WTC11 (cell line): ENCODE measurements at regions not wholly inside any gene's neighbourhood (a gene's known extent, or its start where the extent isn't known, plus 50 kb on each side); places are given as distances from the start of the nearest gene placed in this dataset.

ENCODE experiments used
- ATAC-seq: fragments of 200-7000 bp; cut with Tn5 transposase; 2 replicates; pipeline ENCODE4 v1.10.0; 2021; ENCODE audit warnings: mild to moderate bottlenecking, moderate library complexity
- CTCF ChIA-PET: fragments of 300-600 bp; sonication (Branson Sonifier 250); formaldehyde crosslinking; loops from one replicate; lab custom pipeline; 2021; ENCODE audit warnings: antibody characterized with exemption; lab: Charles Lee
- POLR2A ChIA-PET: fragments of 350-600 bp; sonication (Branson Sonifier 250); formaldehyde crosslinking; loops from one replicate; lab custom pipeline; 2021; ENCODE audit warnings: antibody characterized with exemption; lab: Charles Lee
- DNase-seq: peaks from one replicate; pipeline ENCODE4 v3.0.0; 2021; ENCODE audit warnings: low spot score
- H3K27ac Mint-ChIP-seq: 2 replicates; pipeline ENCODE4 v1.8.0; 2021; ENCODE audit warnings: mixed read lengths
- H3K27me3 Mint-ChIP-seq: 2 replicates; pipeline ENCODE4 v1.8.0; 2021; ENCODE audit warnings: low read depth, mild to moderate bottlenecking, moderate library complexity, mixed read lengths
- H3K36me3 Mint-ChIP-seq: 2 replicates; pipeline ENCODE4 v1.8.0; 2021; ENCODE audit warnings: mixed read lengths
- H3K4me1 Mint-ChIP-seq: 2 replicates; pipeline ENCODE4 v1.8.0; 2022; ENCODE audit warnings: mixed read lengths
- H3K4me3 Mint-ChIP-seq: 2 replicates; pipeline ENCODE4 v1.8.0; 2021; ENCODE audit warnings: mild to moderate bottlenecking, moderate library complexity, mixed read lengths
- H3K9me3 Mint-ChIP-seq: 2 replicates; pipeline ENCODE4 v1.8.0; 2021; ENCODE audit warnings: mixed read lengths
- AFF4 ChIP-seq: sonication (generic); formaldehyde crosslinking; IDR thresholded peaks from 2 replicates; pipeline ENCODE4 v1.8.1; 2023; ENCODE audit warnings: mild to moderate bottlenecking, missing genetic modification reagents, borderline replicate concordance
- AR ChIP-seq: fragments of 250-450 bp; sonication (Bioruptor Pico); IDR thresholded peaks from 2 replicates; pipeline ENCODE4 v1.9.0; 2021; ENCODE audit warnings: mild to moderate bottlenecking
- ATF6 ChIP-seq: sonication (generic); formaldehyde crosslinking; IDR thresholded peaks from 2 replicates; pipeline ENCODE4 v1.8.1; 2023; ENCODE audit warnings: mild to moderate bottlenecking, missing genetic modification reagents
- CREB1 ChIP-seq: sonication (generic); formaldehyde crosslinking; IDR thresholded peaks from 2 replicates; pipeline ENCODE4 v1.8.0; 2023; ENCODE audit warnings: mild to moderate bottlenecking, missing genetic modification reagents
- CTCF ChIP-seq: fragments of 200-600 bp; IDR thresholded peaks from 2 replicates; pipeline ENCODE4 v1.8.0; 2022; ENCODE audit warnings: antibody characterized with exemption
- FOXK1 ChIP-seq: sonication (generic); formaldehyde crosslinking; IDR thresholded peaks from 2 replicates; pipeline ENCODE4 v1.8.0; 2022; ENCODE audit warnings: mild to moderate bottlenecking, moderate library complexity, missing genetic modification reagents
- GTF2I ChIP-seq: fragments of 250-450 bp; sonication (Bioruptor Pico); conservative IDR thresholded peaks from 2 replicates; pipeline ENCODE4 v1.4.0; 2021; ENCODE audit warnings: mild to moderate bottlenecking
- HMGXB4 ChIP-seq: sonication (generic); formaldehyde crosslinking; IDR thresholded peaks from 2 replicates; pipeline ENCODE4 v1.8.1; 2023; ENCODE audit warnings: mild to moderate bottlenecking, moderate library complexity, missing genetic modification reagents
- KAT7 ChIP-seq: sonication (generic); formaldehyde crosslinking; IDR thresholded peaks from 2 replicates; pipeline ENCODE4 v1.8.1; 2023; ENCODE audit warnings: missing genetic modification reagents, mild to moderate bottlenecking, borderline replicate concordance
- SMAD3 ChIP-seq: sonication (generic); formaldehyde crosslinking; IDR thresholded peaks from 2 replicates; pipeline ENCODE4 v1.8.0; 2022; ENCODE audit warnings: missing genetic modification reagents, mild to moderate bottlenecking, borderline replicate concordance
- SOX15 ChIP-seq: fragments of 250-450 bp; sonication (Bioruptor Pico); IDR thresholded peaks from 2 replicates; pipeline ENCODE4 v1.9.0; 2021; ENCODE audit warnings: mild to moderate bottlenecking
- ZBTB43 ChIP-seq: sonication (generic); formaldehyde crosslinking; IDR thresholded peaks from 2 replicates; pipeline ENCODE4 v1.8.1; 2023; ENCODE audit warnings: mild to moderate bottlenecking, missing genetic modification reagents
- ZNF138 ChIP-seq: sonication (generic); formaldehyde crosslinking; conservative IDR thresholded peaks from 2 replicates; pipeline ENCODE4 v1.8.1; 2022; ENCODE audit warnings: mild to moderate bottlenecking, moderate library complexity, missing genetic modification reagents
- ZNF219 ChIP-seq: sonication (generic); formaldehyde crosslinking; IDR thresholded peaks from 2 replicates; pipeline ENCODE4 v1.8.0; 2023; ENCODE audit warnings: missing genetic modification reagents, mild to moderate bottlenecking, borderline replicate concordance
- ZNF317 ChIP-seq: sonication (generic); formaldehyde crosslinking; IDR thresholded peaks from 2 replicates; pipeline ENCODE4 v1.8.1; 2023; ENCODE audit warnings: low read depth, mild to moderate bottlenecking, moderate library complexity, missing genetic modification reagents, borderline replicate concordance
- TF ChIP-seq, protein P1 (sequence below): sonication (generic); formaldehyde crosslinking; conservative IDR thresholded peaks from 2 replicates; pipeline ENCODE4 v1.8.1; 2022; ENCODE audit warnings: mild to moderate bottlenecking, missing genetic modification reagents

- TF ChIP-seq KAT7 (no peak), SMAD3 (CRISPR knock-in tag) (no peak), SOX15 (no peak), CTCF (no peak)
- TF ChIP-seq, protein P1, sequence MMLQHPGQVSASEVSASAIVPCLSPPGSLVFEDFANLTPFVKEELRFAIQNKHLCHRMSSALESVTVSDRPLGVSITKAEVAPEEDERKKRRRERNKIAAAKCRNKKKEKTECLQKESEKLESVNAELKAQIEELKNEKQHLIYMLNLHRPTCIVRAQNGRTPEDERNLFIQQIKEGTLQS (CRISPR knock-in tag) = no peak
- TF ChIP-seq, all 79 proteins: peak for 0
- no peak overlapping the region for H3K4me3 Mint-ChIP-seq
- H3K9me3 Mint-ChIP-seq = 0 out of 2 replicates have a peak, but pooled peaks cover 6% of the 10 kb centered on the region
- ChIA-PET POLR2A (no interaction called here), CTCF (interaction anchor here (3.1 kb wide), 1 partner anchor 52 kb away, joined by 17 read pairs; no protein-coding TSS in a partner anchor)
- no peak for DNase-seq
- H3K27me3 Mint-ChIP-seq = no peaks in the 10 kb centered on the region
- no peak overlapping the region for H3K27ac Mint-ChIP-seq
- peaks cover 11% of the 10 kb centered on the region for H3K4me1 Mint-ChIP-seq
- H3K36me3 Mint-ChIP-seq = no peaks in the 10 kb centered on the region
- no peak for ATAC-seq
Measured at GRCh38 chrX:30144221-30144620, 71.1 kb upstream of the MAGEB2 start.

DNA sequence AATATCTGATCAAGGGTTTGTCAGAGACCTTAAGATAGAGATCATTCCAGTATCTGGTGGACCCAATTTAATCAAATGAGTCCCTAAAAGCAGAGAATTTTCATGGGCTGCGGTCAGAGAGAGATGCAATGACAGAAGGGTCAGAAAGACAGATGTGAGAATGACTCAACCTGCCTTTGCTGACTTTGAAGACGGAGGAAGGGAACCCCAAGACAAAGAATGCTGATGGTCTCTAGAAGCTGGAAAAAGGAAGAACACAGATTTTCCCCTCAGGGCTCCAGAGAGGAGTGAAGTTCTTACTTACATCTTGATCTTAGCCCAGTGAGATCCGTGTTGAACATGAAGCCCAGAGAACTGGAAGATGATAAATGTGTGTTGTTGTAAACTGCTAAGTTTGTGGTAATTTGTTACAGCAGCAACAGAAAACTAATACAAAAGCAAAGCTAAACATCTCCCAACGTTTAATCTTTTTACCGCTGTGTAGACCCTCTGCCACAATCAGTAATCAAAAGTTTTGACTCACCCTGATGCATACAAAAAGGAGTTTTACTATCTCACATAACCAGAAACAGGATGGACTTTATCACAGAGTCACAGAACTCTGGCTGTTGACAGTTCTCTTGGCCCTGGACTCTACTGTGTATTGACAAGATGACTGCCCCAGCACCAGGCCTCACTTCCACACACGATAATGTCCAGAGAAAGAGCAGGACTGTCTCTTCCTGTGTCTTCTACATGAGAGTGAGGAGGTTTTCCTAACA is 70.2 kb upstream of the MAGEB2 start:
- H3K27ac Mint-ChIP-seq = no peak overlapping the region
- CTCF ChIA-PET = no interaction called here
- H3K9me3 Mint-ChIP-seq = 0 out of 2 replicates have a peak, but pooled peaks cover 6% of the 10 kb centered on the region
- DNase-seq (no peak), ATAC-seq (no peak)
- H3K36me3 Mint-ChIP-seq = no peaks in the 10 kb centered on the region
- peaks cover 11% of the 10 kb centered on the region for H3K4me1 Mint-ChIP-seq
- POLR2A ChIA-PET = no interaction called here
- no peak overlapping the region for H3K4me3 Mint-ChIP-seq
- no peaks in the 10 kb centered on the region for H3K27me3 Mint-ChIP-seq
- TF ChIP-seq ZBTB43 = no peak
- TF ChIP-seq, all 79 proteins: peak for 0

- Mint-ChIP-seq H3K4me3 (no peak overlapping the region), H3K27me3 (no peaks in the 10 kb centered on the region), H3K9me3 (0 out of 2 replicates have a peak, but pooled peaks cover 6% of the 10 kb centered on the region), H3K36me3 (no peaks in the 10 kb centered on the region), H3K27ac (no peak overlapping the region), H3K4me1 (peaks cover 17% of the 10 kb centered on the region)
- ChIA-PET POLR2A (no interaction called here), CTCF (no interaction called here)
- ATAC-seq (no peak), DNase-seq (no peak)
- TF ChIP-seq ZNF219 (no peak), GTF2I (no peak), AR (no peak), CREB1 (no peak), ATF6 (CRISPR knock-in tag) (no peak), FOXK1 (CRISPR knock-in tag) (no peak), ZNF138 (CRISPR knock-in tag) (no peak), HMGXB4 (no peak), AFF4 (CRISPR knock-in tag) (no peak), ZNF317 (CRISPR knock-in tag) (no peak)
Measured at GRCh38 chrX:30147996-30148643, 67.2 kb upstream of the MAGEB2 start.
